NCI-H345 treated with DMSO at 0.1 percent for 48 hours (cell line): ENCODE measurements at regions not wholly inside any gene's neighbourhood (a gene's known extent, or its start where the extent isn't known, plus 50 kb on each side); places are given as distances from the start of the nearest gene placed in this dataset.
"Not testable (repeated sequence)": the region's sequence is repeated elsewhere in the genome, so short reads cannot be mapped to it uniquely, and the experiment has no call there.

Source experiments
- DNase-seq: peaks from one replicate; lab custom pipeline; 2025; ENCODE audit not compliant: unreplicated experiment; lab: John Stamatoyannopoulos, UW

- DNase-seq: no peak
These were observed 997.2 kb downstream of the DIPK2A start for GRCh38 chr3:144968750-144969350.

GRCh38 chr3:144984481-144984880 lies 1012.9 kb downstream of the DIPK2A start:
- not testable (repeated sequence) for DNase-seq

GRCh38 chr3:144989807-144990206 lies 1018.2 kb downstream of the DIPK2A start:
- DNase-seq: no peak

- no peak for DNase-seq
These were observed 1024.2 kb downstream of the DIPK2A start for GRCh38 chr3:144995856-144996255.

- no peak for DNase-seq
These were observed 1033.8 kb downstream of the DIPK2A start for GRCh38 chr3:145005427-145005826.

- no peak for DNase-seq
These were observed 1034.6 kb downstream of the DIPK2A start for GRCh38 chr3:145006271-145006670.

- no peak for DNase-seq
These were observed 1042.3 kb downstream of the DIPK2A start for GRCh38 chr3:145013931-145014330.

- DNase-seq: no peak
These were observed 1043.6 kb downstream of the DIPK2A start for GRCh38 chr3:145015253-145015652.

- DNase-seq: no peak
These were observed 1046.3 kb downstream of the DIPK2A start for GRCh38 chr3:145017959-145018358.

GRCh38 chr3:145022447-145022846 lies 1050.8 kb downstream of the DIPK2A start:
- DNase-seq: no peak

GRCh38 chr3:145024700-145025099 lies 1053.1 kb downstream of the DIPK2A start:
- DNase-seq: no peak

GRCh38 chr3:145027186-145027585 lies 1055.6 kb downstream of the DIPK2A start:
- not testable (repeated sequence) for DNase-seq

GRCh38 chr3:145032791-145033190 lies 1061.2 kb downstream of the DIPK2A start:
- DNase-seq: no peak

GRCh38 chr3:145035682-145036081 lies 1064.1 kb downstream of the DIPK2A start:
- no peak for DNase-seq

GRCh38 chr3:145054055-145054454 lies 1082.4 kb downstream of the DIPK2A start:
- not testable (repeated sequence) for DNase-seq

- DNase-seq: no peak
These were observed 1083.9 kb downstream of the DIPK2A start for GRCh38 chr3:145055375-145056076.

- DNase-seq: no peak
These were observed 1086.9 kb downstream of the DIPK2A start for GRCh38 chr3:145058483-145058882.

- DNase-seq: no peak
These were observed 1092.0 kb downstream of the DIPK2A start for GRCh38 chr3:145063616-145064015.

- DNase-seq: no peak
These were observed 1090.2 kb downstream of the PLOD2 start for GRCh38 chr3:145070795-145071194.

- DNase-seq: no peak
These were observed 1081.5 kb downstream of the PLOD2 start for GRCh38 chr3:145079436-145079835.

- DNase-seq: no peak
These were observed 1073.9 kb downstream of the PLOD2 start for GRCh38 chr3:145087038-145087437.

- no peak for DNase-seq
These were observed 1072.1 kb downstream of the PLOD2 start for GRCh38 chr3:145088917-145089316.

GRCh38 chr3:145089337-145089736 lies 1071.6 kb downstream of the PLOD2 start:
- DNase-seq: no peak
